ENCODE measurements at regions not wholly inside any gene's neighbourhood (a gene's known extent, or its start where the extent isn't known, plus 50 kb on each side); places are given as distances from the start of the nearest gene placed in this dataset.
"Not testable (repeated sequence)": the region's sequence is repeated elsewhere in the genome, so short reads cannot be mapped to it uniquely, and the experiment has no call there.

DNA sequence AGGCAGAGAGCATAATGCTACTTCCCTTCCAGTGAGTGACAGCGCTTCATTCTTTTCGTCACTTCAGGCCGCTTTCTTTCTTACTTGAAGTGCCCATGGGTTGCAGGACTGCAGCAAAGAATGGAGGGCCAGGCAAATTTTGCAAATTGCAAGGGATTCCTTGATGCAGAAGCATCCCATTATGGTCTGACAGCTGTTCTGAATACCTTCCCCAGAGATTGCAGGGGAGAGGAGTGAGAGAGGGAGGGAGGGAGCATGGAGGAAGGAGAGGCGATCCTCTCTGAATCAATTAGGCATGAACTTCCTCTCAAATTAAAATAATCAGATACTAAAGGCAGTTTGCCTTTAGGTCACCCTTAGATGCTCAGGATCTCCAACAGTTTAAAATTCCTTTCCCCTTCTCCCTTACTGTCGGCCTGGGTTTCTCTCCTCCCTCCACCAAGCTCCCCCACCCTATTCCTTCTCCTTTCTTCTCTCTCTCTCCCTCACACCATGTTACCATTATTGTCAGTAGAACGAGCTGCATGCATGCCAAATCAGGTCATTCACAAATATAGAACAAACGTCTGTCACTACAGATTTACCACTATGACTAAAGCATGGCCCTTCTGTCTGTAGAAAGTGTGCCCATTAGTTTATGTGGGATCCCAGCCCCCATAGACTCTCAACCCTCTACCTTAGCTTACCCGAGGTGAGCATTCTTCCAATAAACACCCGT lies 289.2 kb downstream of the CD83 start:
- TF ChIP-seq, protein P1, sequence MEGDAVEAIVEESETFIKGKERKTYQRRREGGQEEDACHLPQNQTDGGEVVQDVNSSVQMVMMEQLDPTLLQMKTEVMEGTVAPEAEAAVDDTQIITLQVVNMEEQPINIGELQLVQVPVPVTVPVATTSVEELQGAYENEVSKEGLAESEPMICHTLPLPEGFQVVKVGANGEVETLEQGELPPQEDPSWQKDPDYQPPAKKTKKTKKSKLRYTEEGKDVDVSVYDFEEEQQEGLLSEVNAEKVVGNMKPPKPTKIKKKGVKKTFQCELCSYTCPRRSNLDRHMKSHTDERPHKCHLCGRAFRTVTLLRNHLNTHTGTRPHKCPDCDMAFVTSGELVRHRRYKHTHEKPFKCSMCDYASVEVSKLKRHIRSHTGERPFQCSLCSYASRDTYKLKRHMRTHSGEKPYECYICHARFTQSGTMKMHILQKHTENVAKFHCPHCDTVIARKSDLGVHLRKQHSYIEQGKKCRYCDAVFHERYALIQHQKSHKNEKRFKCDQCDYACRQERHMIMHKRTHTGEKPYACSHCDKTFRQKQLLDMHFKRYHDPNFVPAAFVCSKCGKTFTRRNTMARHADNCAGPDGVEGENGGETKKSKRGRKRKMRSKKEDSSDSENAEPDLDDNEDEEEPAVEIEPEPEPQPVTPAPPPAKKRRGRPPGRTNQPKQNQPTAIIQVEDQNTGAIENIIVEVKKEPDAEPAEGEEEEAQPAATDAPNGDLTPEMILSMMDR (IDR thresholded peaks at IDR 0.05) = no peak
- H3K4me3 ChIP-seq = no peak overlapping the region
- no peak for DNase-seq (ENCODE audit: low spot score)
- no peak overlapping the region for H3K27ac ChIP-seq

DNA sequence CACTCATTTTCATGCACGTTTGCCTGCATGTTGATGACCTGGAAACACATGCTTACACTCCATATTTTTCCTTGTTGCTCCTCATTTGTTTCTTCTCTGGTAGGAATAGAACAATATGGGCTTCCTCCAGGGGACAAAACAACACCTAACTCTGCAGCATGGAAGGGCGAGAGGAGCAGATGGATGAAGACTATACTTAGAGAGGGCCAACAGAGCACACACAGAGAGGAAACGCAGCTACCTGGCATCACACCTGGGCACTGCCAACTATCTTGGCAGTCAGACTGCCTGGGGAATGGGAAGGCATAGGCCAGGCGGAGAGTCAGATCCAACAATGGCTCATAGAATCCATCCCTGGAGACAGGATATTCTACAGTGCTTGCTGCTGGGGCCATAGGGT lies 290.9 kb downstream of the CD83 start:
- H3K27ac ChIP-seq = no peak overlapping the region
- TF ChIP-seq, protein P1 (IDR thresholded peaks at IDR 0.05) = no peak

DNA sequence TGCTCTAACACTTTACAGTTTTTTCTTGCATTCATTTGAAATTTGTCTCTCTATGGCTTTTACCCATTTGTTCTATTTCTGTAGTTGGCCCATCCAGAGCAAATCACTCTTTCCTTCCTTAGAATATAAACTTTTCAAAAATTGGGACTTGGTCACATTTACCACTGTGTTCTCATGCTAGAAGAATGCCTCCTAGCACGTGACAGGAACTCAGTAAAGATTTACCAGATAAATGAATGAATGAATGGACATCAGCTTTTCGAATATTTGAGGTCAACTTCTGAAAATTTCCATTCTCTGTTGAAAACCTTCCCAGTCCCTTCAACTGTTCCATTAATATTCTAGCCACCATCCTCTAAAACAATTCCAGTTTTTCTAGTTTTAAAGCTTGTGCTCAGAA lies 294.5 kb downstream of the CD83 start:
- DNase-seq (ENCODE audit: low spot score) = no peak
- Histone ChIP-seq H3K4me3 (no peak overlapping the region), H3K27ac (no peak overlapping the region)
- TF ChIP-seq, protein P1 (IDR thresholded peaks at IDR 0.05) = no peak

More for the DNA sequence above, 290.9 kb downstream of the CD83 start:
- DNase-seq (ENCODE audit: low spot score) = no peak
- no peak overlapping the region for H3K4me3 ChIP-seq

DNA sequence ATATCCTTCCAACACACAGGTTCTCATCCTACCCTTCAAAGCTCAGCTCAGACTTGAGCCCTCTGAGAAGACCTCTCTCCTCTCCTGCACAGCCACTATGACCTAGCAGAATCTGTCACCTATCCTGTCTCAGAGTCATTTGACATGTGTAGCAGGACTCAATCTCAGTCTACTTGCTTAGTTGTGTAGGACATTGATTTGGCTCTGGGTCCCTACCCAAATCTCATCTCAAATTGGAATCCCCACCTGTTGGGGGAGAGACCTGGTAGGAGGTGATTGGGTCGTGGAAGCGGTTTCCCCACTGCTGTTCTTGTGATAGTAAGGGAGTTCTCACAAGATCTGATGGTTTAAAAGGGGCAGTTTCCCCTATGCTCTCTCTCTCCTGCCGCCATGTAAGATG lies 297.9 kb downstream of the CD83 start:
- TF ChIP-seq, protein P1 (IDR thresholded peaks at IDR 0.05) = no peak
- no peak overlapping the region for H3K4me3 ChIP-seq
- no peak for DNase-seq (ENCODE audit: low spot score)
- H3K27ac ChIP-seq = no peak overlapping the region

DNA sequence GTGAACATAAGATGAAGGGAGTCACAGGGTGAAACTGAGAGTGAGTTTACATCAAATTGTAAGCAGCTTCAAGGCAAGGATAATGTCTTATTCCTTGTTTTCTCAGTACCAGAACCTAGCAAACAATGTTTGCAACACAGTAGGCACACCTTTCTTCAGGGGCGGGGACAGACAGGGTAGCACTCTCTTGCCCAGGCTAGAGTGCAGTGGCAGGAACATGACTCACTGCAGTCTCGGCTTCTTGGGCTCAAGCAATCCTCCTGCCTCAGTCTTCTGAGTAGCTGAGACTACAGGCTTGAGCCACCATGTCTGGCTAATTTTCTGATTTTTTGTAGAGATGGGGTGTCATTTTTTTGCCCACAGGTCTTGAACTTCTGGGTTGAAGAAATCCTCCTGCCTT lies 299.8 kb downstream of the CD83 start:
- DNase-seq (ENCODE audit: low spot score) = no peak
- Histone ChIP-seq H3K27ac (no peak overlapping the region), H3K4me3 (no peak overlapping the region)
- TF ChIP-seq, protein P1 (IDR thresholded peaks at IDR 0.05) = no peak

DNA sequence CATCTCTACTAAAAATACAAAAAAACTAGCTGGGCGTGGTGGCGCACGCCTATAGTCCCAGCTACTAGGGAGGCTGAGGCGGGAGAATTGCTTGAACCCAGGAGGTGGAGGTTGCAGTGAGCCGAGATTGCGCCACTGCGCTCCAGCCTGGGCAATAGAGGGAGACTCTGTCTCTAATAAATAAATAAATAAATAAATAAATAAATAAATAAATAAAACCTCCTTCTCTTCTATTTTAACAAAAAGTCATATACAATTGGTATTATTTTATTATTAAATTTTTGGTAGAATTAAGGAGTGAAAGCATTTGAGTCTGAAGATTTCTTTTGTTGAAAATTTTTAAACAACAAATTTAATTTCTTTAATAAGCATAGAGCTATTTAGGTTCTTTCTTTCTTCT lies 301.7 kb downstream of the CD83 start:
- H3K27ac ChIP-seq; H3K4me3 ChIP-seq; DNase-seq (ENCODE audit: low spot score): not testable (repeated sequence)

DNA sequence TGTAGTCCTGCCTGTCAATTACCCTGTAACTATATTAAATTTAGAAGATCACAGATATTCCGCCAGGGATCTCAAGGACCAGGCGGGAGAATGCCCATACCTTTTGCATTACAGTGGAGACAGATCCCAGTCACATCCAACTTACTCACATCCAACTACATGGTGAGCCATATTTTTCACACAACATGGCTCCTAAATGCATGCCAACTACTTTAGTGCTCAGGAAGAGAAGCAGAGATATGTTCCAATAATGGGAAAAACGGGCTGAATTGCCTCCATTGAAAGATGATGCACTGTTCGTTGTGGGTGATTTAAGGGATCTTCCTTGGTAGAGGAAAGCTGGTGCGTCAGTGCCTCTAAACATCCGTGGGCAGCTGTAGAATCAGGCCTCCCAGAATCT lies 304.5 kb downstream of the CD83 start:
- TF ChIP-seq, protein P1 (IDR thresholded peaks at IDR 0.05) = no peak
- no peak for DNase-seq (ENCODE audit: low spot score)
- Histone ChIP-seq H3K4me3 (no peak overlapping the region), H3K27ac (no peak overlapping the region)

All from coronary artery (tissue), 2 donors.